DMS53 treated with DMSO at 0.1 percent for 48 hours (cell line): ENCODE measurements at regions not wholly inside any gene's neighbourhood (a gene's known extent, or its start where the extent isn't known, plus 50 kb on each side); places are given as distances from the start of the nearest gene placed in this dataset.

Source experiments
- DNase-seq: peaks from one replicate; lab custom pipeline; 2025; ENCODE audit not compliant: unreplicated experiment; lab: John Stamatoyannopoulos, UW

- DNase-seq, result no peak
Observed at GRCh38 chr6:15061180-15061641, 184.7 kb upstream of the JARID2 start.

GRCh38 chr6:15061908-15062515, 183.9 kb upstream of the JARID2 start:
- no peak for DNase-seq

GRCh38 chr6:15062516-15063252, 183.2 kb upstream of the JARID2 start:
- DNase-seq, result no peak

GRCh38 chr6:15063253-15063853, 182.5 kb upstream of the JARID2 start:
- DNase-seq, result no peak

GRCh38 chr6:15065261-15065989, 180.4 kb upstream of the JARID2 start:
- no peak for DNase-seq

- no peak for DNase-seq
Observed at GRCh38 chr6:15066089-15066758, 179.6 kb upstream of the JARID2 start.

GRCh38 chr6:15073344-15073789, 172.5 kb upstream of the JARID2 start:
- DNase-seq, result no peak

- no peak for DNase-seq
Observed at GRCh38 chr6:15073883-15074465, 171.9 kb upstream of the JARID2 start.

GRCh38 chr6:15074806-15075205, 171.1 kb upstream of the JARID2 start:
- DNase-seq, result no peak

GRCh38 chr6:15076565-15076964, 169.3 kb upstream of the JARID2 start:
- DNase-seq, result no peak

- no peak for DNase-seq
Observed at GRCh38 chr6:15077006-15077405, 168.9 kb upstream of the JARID2 start.

- DNase-seq, result no peak
Observed at GRCh38 chr6:15077961-15078360, 167.9 kb upstream of the JARID2 start.

- no peak for DNase-seq
Observed at GRCh38 chr6:15079288-15079817, 166.5 kb upstream of the JARID2 start.

GRCh38 chr6:15080895-15081294, 165.0 kb upstream of the JARID2 start:
- no peak for DNase-seq

- DNase-seq, result no peak
Observed at GRCh38 chr6:15081447-15081846, 164.4 kb upstream of the JARID2 start.

GRCh38 chr6:15082708-15083107, 163.2 kb upstream of the JARID2 start:
- no peak for DNase-seq

- no peak for DNase-seq
Observed at GRCh38 chr6:15086348-15087158, 159.3 kb upstream of the JARID2 start.

- DNase-seq, result no peak
Observed at GRCh38 chr6:15087186-15087589, 158.7 kb upstream of the JARID2 start.

GRCh38 chr6:15088904-15089568, 156.8 kb upstream of the JARID2 start:
- DNase-seq, result no peak
